LNCAP (cell line): ENCODE measurements at regions not wholly inside any gene's neighbourhood (a gene's known extent, or its start where the extent isn't known, plus 50 kb on each side); places are given as distances from the start of the nearest gene placed in this dataset.

Experiments
- CTCF ChIP-seq: fragments of 450-650 bp; IDR thresholded peaks from 2 replicates; pipeline ENCODE4 v1.5.1; 2017; ENCODE audit warnings: mild to moderate bottlenecking

- no peak for TF ChIP-seq CTCF
Measured at GRCh38 chr2:156986339-156986988, 271.0 kb upstream of the GALNT5 start.

- no peak for TF ChIP-seq CTCF
Measured at GRCh38 chr2:156999661-157000060, 257.8 kb upstream of the GALNT5 start.

- no peak for TF ChIP-seq CTCF
Measured at GRCh38 chr2:157004789-157005188, 252.7 kb upstream of the GALNT5 start.

GRCh38 chr2:157015015-157015575, 242.4 kb upstream of the GALNT5 start:
- TF ChIP-seq CTCF, result no peak

GRCh38 chr2:157024129-157024528, 233.4 kb upstream of the GALNT5 start:
- TF ChIP-seq CTCF, result no peak

GRCh38 chr2:157032017-157032416, 225.5 kb upstream of the GALNT5 start:
- TF ChIP-seq CTCF, result no peak

- no peak for TF ChIP-seq CTCF
Measured at GRCh38 chr2:157036726-157037125, 220.8 kb upstream of the GALNT5 start.

- no peak for TF ChIP-seq CTCF
Measured at GRCh38 chr2:157043786-157044185, 213.7 kb upstream of the GALNT5 start.
